Lower lobe of right lung (tissue), 2 donors: ENCODE measurements at regions not wholly inside any gene's neighbourhood (a gene's known extent, or its start where the extent isn't known, plus 50 kb on each side); places are given as distances from the start of the nearest gene placed in this dataset.
A peak's percentile ranks its signal among the peaks of the same experiment; 100 is the strongest.

ENCODE experiments used
- ATAC-seq, 2 donors: fragments of 200-7000 bp; cut with Tn5 transposase; one replicate each; pipeline ENCODE4 v1.9.1; 2020 to 2022; ENCODE audit warnings: mild to moderate bottlenecking in 2 of 2, moderate library complexity in 2 of 2
- DNase-seq: peaks from one replicate; pipeline ENCODE4 v3.0.0-alpha.2; 2020
- H3K27ac ChIP-seq: fragments of 200-600 bp; one replicate; pipeline ENCODE4 v1.8.0; 2022
- H3K27me3 ChIP-seq: fragments of 200-600 bp; one replicate; pipeline ENCODE4 v1.8.0; 2022; ENCODE audit warnings: low read depth
- H3K36me3 ChIP-seq: fragments of 200-600 bp; one replicate; pipeline ENCODE4 v1.8.0; 2022; ENCODE audit warnings: mild to moderate bottlenecking
- H3K4me1 ChIP-seq: fragments of 200-600 bp; one replicate; pipeline ENCODE4 v1.8.0; 2022
- H3K4me3 ChIP-seq: fragments of 200-600 bp; one replicate; pipeline ENCODE4 v1.8.0; 2022; ENCODE audit warnings: mild to moderate bottlenecking
- H3K9me3 ChIP-seq: fragments of 200-600 bp; one replicate; pipeline ENCODE4 v1.8.0; 2022
- CTCF ChIP-seq: fragments of 200-600 bp; IDR thresholded peaks from one replicate; pipeline ENCODE4 v1.8.0; 2022; ENCODE audit warnings: antibody characterized with exemption, mild to moderate bottlenecking
- intact Hi-C: fragments of 100-400 bp; cut with DNase I; formaldehyde crosslinking; loops from one replicate; pipeline ENCODE4 v1.11.0; 2022
- donor health status: DM: no; HTN: yes; CAD: no; lungs with severe emphysema.

GRCh38 chr15:37490707-37491106 lies 390.4 kb upstream of the MEIS2 start:
- DNase-seq, result peak; percentile 34
- Histone ChIP-seq H3K27me3 (no peaks in the 10 kb centered on the region), H3K36me3 (no peaks in the 10 kb centered on the region), H3K27ac (no peak overlapping the region), H3K4me1 (no peaks in the 10 kb centered on the region), H3K4me3 (no peak overlapping the region), H3K9me3 (no peaks in the 10 kb centered on the region)
- intact Hi-C loops, result no loop called here
- no peak for ATAC-seq
- no peak for TF ChIP-seq CTCF

- TF ChIP-seq CTCF, result no peak
- Histone ChIP-seq H3K27ac (no peak overlapping the region), H3K27me3 (no peaks in the 10 kb centered on the region), H3K4me3 (no peak overlapping the region), H3K4me1 (no peaks in the 10 kb centered on the region), H3K36me3 (no peaks in the 10 kb centered on the region), H3K9me3 (no peaks in the 10 kb centered on the region)
- intact Hi-C loops, result no loop called here
- no peak for DNase-seq
- ATAC-seq, result no peak
These were observed 416.3 kb upstream of the MEIS2 start for GRCh38 chr15:37516621-37517020.

- ATAC-seq (no peak), DNase-seq (no peak)
- Histone ChIP-seq H3K27ac (no peak overlapping the region), H3K4me1 (no peaks in the 10 kb centered on the region), H3K9me3 (no peaks in the 10 kb centered on the region), H3K27me3 (no peaks in the 10 kb centered on the region), H3K36me3 (no peaks in the 10 kb centered on the region), H3K4me3 (no peak overlapping the region)
- intact Hi-C loops, result no loop called here
- TF ChIP-seq CTCF, result no peak
These were observed 417.0 kb upstream of the MEIS2 start for GRCh38 chr15:37517191-37517895.

- ATAC-seq (no peak), DNase-seq (no peak)
- no peak overlapping the region for H3K27ac ChIP-seq
- TF ChIP-seq CTCF, result no peak
- intact Hi-C loops, result no loop called here
- no peaks in the 10 kb centered on the region for H3K36me3 ChIP-seq
- H3K9me3 ChIP-seq, result no peaks in the 10 kb centered on the region
- H3K27me3 ChIP-seq, result no peaks in the 10 kb centered on the region
- H3K4me3 ChIP-seq, result no peak overlapping the region
- H3K4me1 ChIP-seq, result no peaks in the 10 kb centered on the region
These were observed 416.0 kb upstream of the TMCO5A start for GRCh38 chr15:37518436-37518835.

GRCh38 chr15:37520026-37520425 lies 414.4 kb upstream of the TMCO5A start:
- Histone ChIP-seq H3K27ac (no peak overlapping the region), H3K9me3 (no peaks in the 10 kb centered on the region), H3K36me3 (no peaks in the 10 kb centered on the region), H3K4me3 (no peak overlapping the region), H3K27me3 (no peaks in the 10 kb centered on the region), H3K4me1 (no peaks in the 10 kb centered on the region)
- TF ChIP-seq CTCF, result no peak
- ATAC-seq (no peak), DNase-seq (no peak)
- intact Hi-C loops, result no loop called here
